Endothelial cell of umbilical vein (primary cell): ENCODE measurements at regions not wholly inside any gene's neighbourhood (a gene's known extent, or its start where the extent isn't known, plus 50 kb on each side); places are given as distances from the start of the nearest gene placed in this dataset.

Experiments used
- CTCF ChIP-seq, 2 donors: IDR thresholded peaks; 1 replicate in 1 of 2; 2 replicates in 1 of 2; pipeline ENCODE4 v1.5.1; 2011; ENCODE audit warnings: low read length in 2 of 2, mild to moderate bottlenecking in 2 of 2, moderate library complexity in 2 of 2, control low read depth in 1 of 2, inconsistent platforms in 1 of 2, low read depth in 1 of 2; ENCODE audit not compliant: insufficient read depth in 1 of 2; ENCODE audit errors: extremely low read depth in 1 of 2
- EZH2 ChIP-seq: IDR thresholded peaks from 2 replicates; pipeline ENCODE4 v1.6.1; 2012; ENCODE audit warnings: borderline replicate concordance, low read depth, mild to moderate bottlenecking, moderate library complexity, low read length, inconsistent platforms; ENCODE audit not compliant: severe bottlenecking
- FOS ChIP-seq: IDR thresholded peaks from 2 replicates; pipeline ENCODE4 v1.6.1; 2011; ENCODE audit warnings: mild to moderate bottlenecking, low read length, moderate library complexity, borderline replicate concordance; ENCODE audit not compliant: insufficient read depth
- GATA2 ChIP-seq: IDR thresholded peaks from 2 replicates; pipeline ENCODE4 v1.7.0; 2011; ENCODE audit warnings: low read depth, mild to moderate bottlenecking, moderate library complexity, mixed read lengths, low read length; ENCODE audit not compliant: insufficient read length, insufficient read depth
- JUN ChIP-seq: IDR thresholded peaks from 2 replicates; pipeline ENCODE4 v1.6.1; 2011; ENCODE audit warnings: borderline replicate concordance, low read depth; ENCODE audit not compliant: insufficient read length, insufficient read depth
- MAX ChIP-seq: IDR thresholded peaks from 2 replicates; pipeline ENCODE4 v1.6.1; 2011; ENCODE audit not compliant: insufficient read depth, insufficient read length
- MYC ChIP-seq: IDR thresholded peaks from one replicate; pipeline ENCODE4 v1.6.1; 2011; ENCODE audit warnings: mild to moderate bottlenecking, low read depth, low read length
- POLR2A ChIP-seq: IDR thresholded peaks from 2 replicates; pipeline ENCODE4 v1.6.1; 2012; ENCODE audit warnings: low read depth, mild to moderate bottlenecking, control low read depth, low read length
- POLR2AphosphoS5 ChIP-seq: IDR thresholded peaks from 2 replicates; pipeline ENCODE4 v1.6.1; 2012; ENCODE audit warnings: low read depth, mild to moderate bottlenecking, control low read depth, low read length, moderate library complexity; ENCODE audit not compliant: insufficient read depth

- no peak for TF ChIP-seq POLR2AphosphoS5
- TF ChIP-seq CTCF (IDR thresholded peaks at IDR 0.05; ENCODE audit: extremely low read depth in 1 of 2, insufficient read depth in 1 of 2, low read depth in 1 of 2, low read length in 2 of 2) = no peak
- no peak for TF ChIP-seq MYC
- no peak for TF ChIP-seq POLR2A
- no peak for TF ChIP-seq EZH2
- TF ChIP-seq JUN = no peak
- TF ChIP-seq MAX = no peak
- TF ChIP-seq GATA2 = no peak
- no peak for TF ChIP-seq FOS
Observed at GRCh38 chr6:95846652-95847051, 169.1 kb upstream of the FUT9 start.
